ENCODE measurements at regions not wholly inside any gene's neighbourhood (a gene's known extent, or its start where the extent isn't known, plus 50 kb on each side); places are given as distances from the start of the nearest gene placed in this dataset.

DNA sequence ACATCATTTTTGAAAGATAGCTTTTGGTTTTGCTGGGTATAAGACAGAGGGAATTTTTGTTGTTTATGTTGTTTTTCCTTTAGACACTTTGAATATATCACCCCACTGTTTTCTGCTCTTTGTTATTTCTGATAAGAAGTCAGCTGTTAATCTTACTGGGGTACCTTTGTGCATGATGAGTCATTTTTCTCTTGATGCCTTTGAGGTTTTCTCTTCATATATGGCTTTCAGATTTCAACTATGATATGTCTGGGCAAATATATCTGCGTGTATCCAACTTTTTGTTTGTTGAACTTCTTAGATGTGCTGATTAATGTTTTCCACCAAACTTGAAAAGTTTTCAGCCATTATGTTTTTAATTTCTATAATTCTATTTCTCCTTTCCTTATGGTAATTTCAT lies 208.6 kb upstream of the TMEM72 start:
- TF ChIP-seq, protein P1, sequence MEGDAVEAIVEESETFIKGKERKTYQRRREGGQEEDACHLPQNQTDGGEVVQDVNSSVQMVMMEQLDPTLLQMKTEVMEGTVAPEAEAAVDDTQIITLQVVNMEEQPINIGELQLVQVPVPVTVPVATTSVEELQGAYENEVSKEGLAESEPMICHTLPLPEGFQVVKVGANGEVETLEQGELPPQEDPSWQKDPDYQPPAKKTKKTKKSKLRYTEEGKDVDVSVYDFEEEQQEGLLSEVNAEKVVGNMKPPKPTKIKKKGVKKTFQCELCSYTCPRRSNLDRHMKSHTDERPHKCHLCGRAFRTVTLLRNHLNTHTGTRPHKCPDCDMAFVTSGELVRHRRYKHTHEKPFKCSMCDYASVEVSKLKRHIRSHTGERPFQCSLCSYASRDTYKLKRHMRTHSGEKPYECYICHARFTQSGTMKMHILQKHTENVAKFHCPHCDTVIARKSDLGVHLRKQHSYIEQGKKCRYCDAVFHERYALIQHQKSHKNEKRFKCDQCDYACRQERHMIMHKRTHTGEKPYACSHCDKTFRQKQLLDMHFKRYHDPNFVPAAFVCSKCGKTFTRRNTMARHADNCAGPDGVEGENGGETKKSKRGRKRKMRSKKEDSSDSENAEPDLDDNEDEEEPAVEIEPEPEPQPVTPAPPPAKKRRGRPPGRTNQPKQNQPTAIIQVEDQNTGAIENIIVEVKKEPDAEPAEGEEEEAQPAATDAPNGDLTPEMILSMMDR (IDR thresholded peaks at IDR 0.05; ENCODE audit: low read depth, low read length, missing control alignments): no peak
- H3K4me3 ChIP-seq (replicated peaks; ENCODE audit: low read depth, low read length): no peak overlapping the region
- no peak for DNase-seq (ENCODE audit: extremely low read depth, low read depth)

DNA sequence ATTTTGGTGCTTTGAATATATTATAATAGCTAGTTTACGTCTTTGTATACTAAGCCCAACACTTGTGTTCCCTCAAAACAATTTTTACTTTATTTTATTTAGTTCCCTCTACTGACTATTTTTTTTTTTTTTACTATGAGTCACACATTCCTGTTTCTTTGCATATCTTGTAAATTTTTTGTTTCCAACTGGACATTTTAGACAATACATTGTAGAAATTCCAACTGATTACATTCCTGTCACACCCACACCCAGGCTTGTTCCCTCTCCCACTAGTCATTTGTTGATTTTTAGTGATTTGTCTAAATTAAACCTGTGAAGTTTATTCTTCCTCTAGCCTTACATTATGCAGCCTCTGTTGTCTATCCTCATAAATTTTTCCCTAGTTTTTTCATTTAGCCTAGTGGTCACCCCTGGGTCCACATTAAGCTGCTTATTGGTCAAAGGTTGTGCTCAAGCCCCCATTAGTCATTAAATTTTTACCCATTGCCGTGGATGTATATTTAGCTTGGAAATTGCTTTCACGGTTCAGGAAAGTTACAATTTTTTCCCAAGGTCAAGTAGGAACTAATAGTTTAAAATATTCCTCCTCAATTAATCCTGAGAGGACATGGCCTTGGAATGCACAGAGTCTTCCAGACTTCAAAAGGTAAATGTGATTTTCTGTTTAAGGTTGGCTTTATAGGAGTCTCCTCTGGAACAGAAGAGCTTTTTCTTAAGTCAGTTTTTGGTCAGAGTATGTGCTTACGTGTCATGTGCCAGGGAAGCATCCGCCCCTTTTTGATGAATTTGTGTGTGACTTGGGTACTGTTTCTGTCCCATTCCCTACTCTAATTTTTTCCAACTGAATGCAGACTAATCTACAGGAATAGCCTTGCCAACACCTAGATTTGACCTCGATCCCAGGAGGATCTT lies 207.6 kb upstream of the TMEM72 start:
- TF ChIP-seq, protein P1 (IDR thresholded peaks at IDR 0.05; ENCODE audit: low read depth, low read length, missing control alignments): no peak

DNA sequence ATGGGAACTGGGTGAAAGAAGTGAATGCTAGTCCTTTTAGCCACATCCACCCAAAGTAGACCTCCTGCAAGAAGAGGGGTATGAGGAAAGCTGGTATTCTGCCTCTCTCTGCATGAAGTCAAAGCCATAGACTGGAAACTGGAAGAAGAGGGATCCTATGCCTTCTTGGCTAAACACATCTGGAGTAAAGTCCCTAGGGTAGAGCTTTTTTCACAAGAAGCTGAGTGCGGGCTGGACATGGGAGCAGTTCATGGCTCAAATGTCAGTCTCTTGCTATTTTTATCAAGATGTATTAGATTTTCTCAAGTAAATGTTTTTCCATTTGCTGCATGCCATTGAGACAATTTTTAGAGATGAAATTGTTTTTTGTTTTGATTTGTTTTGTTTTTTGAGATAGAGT lies 206.5 kb upstream of the TMEM72 start:
- TF ChIP-seq, protein P1 (IDR thresholded peaks at IDR 0.05; ENCODE audit: low read depth, low read length, missing control alignments): no peak
- DNase-seq (ENCODE audit: extremely low read depth, low read depth): no peak
- H3K4me3 ChIP-seq (replicated peaks; ENCODE audit: low read depth, low read length): no peak overlapping the region

More for the DNA sequence above, 207.6 kb upstream of the TMEM72 start:
- no peak for DNase-seq (ENCODE audit: extremely low read depth, low read depth)
- H3K4me3 ChIP-seq (replicated peaks; ENCODE audit: low read depth, low read length): no peak overlapping the region

DNA sequence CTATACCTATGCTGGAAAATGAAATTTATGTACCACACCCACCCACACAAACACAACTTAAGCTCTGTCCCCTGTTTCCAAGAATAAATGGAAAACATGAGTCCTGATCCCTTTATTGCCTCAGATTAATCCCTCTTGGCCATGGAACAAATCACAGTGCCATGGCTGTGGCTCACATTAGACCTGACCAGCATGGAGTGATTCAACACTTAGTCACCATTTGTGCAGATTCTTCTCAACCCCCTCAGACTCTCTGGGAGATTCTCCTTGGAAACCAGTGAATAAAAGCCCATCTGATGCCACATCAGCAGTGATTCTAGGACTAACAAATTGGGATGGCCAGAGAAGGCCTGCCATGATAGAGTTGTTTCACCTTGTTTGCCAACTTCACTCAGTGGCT lies 204.4 kb upstream of the TMEM72 start:
- no peak overlapping the region for H3K4me3 ChIP-seq (replicated peaks; ENCODE audit: low read depth, low read length)
- peak; percentile 95 for DNase-seq (ENCODE audit: extremely low read depth, low read depth)
- TF ChIP-seq, protein P1 (IDR thresholded peaks at IDR 0.05; ENCODE audit: low read depth, low read length, missing control alignments): no peak

DNA sequence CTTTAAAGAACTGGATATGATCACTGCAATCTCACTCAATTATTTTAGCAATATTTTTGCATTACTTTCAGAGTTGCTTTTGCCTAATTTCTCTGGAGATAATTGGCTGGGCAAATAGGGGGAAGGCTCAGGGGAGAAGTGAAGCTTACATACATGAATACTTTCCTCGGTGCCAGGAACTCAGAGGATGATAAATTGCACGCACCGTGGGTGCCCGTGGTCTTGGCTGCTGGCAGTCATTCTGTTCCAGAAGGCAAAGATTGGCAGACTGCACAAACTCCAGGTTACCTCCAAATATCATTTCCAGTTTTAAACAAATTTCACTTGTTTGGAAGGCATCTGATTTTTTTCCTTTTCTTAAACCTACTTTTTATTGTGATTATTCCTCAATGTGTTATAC lies 197.8 kb upstream of the TMEM72 start:
- no peak for DNase-seq (ENCODE audit: extremely low read depth, low read depth)
- TF ChIP-seq, protein P1 (IDR thresholded peaks at IDR 0.05; ENCODE audit: low read depth, low read length, missing control alignments): no peak
- no peak overlapping the region for H3K4me3 ChIP-seq (replicated peaks; ENCODE audit: low read depth, low read length)

DNA sequence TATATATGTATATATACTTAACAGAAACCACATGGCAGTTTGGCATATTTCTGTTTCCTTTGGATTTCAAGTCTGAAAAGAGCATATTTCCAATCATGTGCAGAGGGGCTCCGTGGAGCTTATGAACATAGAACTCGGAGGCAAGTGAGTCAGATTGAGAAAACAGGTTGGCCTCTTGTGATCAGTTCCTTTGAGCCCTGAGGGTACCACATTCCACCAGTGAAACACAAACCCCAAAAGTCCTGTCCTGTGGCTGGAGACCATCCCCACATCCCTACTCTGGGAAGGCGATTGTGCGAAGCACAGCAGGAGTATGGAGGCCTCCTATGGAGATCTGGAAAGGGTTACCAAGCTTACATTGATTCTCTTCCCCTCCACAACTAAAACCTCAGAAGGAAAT lies 196.7 kb upstream of the TMEM72 start:
- no peak overlapping the region for H3K4me3 ChIP-seq (replicated peaks; ENCODE audit: low read depth, low read length)
- no peak for DNase-seq (ENCODE audit: extremely low read depth, low read depth)
- TF ChIP-seq, protein P1 (IDR thresholded peaks at IDR 0.05; ENCODE audit: low read depth, low read length, missing control alignments): no peak
